NCI-H345 treated with DMSO at 0.1 percent for 48 hours (cell line): ENCODE measurements at regions not wholly inside any gene's neighbourhood (a gene's known extent, or its start where the extent isn't known, plus 50 kb on each side); places are given as distances from the start of the nearest gene placed in this dataset.
"Not testable (repeated sequence)": the region's sequence is repeated elsewhere in the genome, so short reads cannot be mapped to it uniquely, and the experiment has no call there.

Experiments
- DNase-seq: peaks from one replicate; lab custom pipeline; 2025; ENCODE audit not compliant: unreplicated experiment; lab: John Stamatoyannopoulos, UW

DNA sequence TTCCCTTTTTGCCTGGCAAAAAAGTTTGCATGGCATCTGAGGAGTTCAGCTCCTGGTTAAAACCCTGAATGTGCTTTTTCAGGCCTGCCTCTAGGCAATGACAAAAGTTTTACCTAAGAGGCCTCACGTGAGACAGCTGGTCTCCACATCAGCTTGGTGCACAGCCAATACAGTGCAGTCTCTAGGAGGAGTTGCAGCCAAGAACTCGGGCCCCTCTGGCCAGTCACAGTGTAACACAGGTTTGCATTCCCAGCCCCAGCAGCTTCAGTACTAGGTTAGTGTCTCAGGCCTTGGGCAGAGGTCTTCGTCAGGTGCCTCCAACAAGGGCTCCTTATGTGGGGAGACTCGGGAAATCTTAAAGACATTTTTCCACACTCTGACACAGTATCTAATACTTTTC lies 771.7 kb downstream of the SORCS1 start:
- no peak for DNase-seq

DNA sequence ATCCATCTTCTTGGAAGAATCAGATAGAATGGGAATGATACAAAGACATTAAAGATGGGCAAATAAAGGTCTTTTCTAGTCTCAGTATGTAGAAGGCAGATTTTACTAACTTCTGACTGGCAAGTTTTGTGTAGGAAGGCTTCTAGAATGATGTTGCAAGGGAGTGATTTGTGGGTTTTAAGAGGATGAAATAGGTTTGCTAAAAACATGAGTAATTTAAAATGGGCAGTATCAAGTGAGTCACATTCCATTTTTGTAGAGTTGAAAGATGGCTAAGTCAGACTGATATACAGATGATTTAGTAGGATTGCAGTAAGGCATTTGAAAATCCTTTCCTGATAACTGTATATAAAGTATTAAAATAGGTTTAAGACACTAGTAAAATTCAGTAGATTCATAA lies 777.4 kb downstream of the SORCS1 start:
- no peak for DNase-seq

DNA sequence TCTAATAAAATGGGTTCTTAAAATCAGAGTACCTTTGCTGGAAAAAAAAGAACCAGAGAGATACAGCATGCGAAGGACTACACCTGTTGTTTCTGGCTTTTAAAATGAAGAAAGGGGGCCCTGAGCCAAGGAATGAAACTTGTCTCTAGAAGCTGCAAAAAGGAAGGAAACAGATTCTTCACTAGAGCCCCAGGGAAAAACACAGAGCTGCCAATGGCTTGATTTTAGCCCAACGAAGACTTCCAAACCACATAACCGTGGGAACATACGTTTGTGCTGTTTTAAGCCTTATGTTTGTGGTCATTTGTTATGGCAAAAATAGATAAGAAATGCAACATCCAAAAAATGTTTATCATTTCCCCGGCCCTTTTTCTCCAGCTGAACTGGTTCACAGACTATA lies 780.0 kb downstream of the SORCS1 start:
- DNase-seq = no peak

DNA sequence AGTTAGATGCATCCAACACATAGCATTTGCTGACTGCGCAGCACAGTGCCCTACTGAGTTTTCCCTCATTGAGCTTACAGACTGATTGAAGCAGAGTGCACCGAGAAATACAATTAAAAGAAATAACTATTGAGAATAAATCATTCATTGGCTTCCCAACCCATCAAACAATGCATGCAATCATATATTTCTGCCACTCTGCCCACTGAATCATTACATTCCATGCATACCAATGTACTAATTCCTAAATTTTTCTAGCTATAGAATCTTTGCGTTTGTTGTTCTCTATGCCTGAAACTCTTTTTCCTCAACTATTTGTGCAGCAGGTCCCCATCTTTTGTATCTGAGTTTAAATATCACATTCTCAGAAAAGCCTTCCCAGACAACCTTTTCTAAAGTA lies 783.8 kb downstream of the SORCS1 start:
- no peak for DNase-seq

DNA sequence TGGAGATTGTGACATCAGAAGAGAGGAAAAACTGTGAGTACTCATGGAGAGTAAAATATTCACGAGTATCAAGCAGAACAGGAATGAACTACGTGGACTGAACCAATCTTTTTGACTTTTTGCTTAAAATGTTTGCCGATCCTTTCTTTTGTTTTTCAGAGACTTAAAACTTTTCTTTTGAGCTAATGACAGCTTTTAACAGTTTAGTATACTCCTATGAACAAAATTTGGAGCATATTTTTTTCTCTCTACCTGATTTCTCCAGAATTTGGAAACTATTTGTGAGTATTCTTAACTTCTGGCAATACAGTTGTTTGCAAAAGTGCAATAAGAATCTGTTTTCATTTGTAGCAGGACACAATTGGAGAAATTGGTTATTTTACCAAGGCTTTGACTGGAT lies 786.3 kb downstream of the SORCS1 start:
- DNase-seq = no peak

DNA sequence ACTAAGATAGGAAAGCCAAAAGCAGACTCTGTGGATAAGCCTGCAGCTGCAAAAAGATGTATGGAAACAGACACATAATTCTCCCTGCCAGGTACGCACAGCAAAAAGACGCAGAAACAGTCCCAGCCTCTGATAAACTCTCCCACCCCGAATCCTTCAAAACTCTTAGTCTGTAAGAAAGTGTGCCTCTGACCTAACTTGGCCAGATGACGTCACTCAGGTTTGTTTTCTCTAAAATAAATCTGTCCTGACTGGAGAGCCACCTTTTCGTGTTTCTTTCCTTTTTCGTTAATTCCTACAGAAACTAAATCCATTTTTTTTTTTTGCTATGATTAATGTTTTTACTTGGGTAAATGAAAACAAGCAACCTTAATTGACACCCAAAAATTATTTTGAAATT lies 793.8 kb downstream of the SORCS1 start:
- DNase-seq = no peak

DNA sequence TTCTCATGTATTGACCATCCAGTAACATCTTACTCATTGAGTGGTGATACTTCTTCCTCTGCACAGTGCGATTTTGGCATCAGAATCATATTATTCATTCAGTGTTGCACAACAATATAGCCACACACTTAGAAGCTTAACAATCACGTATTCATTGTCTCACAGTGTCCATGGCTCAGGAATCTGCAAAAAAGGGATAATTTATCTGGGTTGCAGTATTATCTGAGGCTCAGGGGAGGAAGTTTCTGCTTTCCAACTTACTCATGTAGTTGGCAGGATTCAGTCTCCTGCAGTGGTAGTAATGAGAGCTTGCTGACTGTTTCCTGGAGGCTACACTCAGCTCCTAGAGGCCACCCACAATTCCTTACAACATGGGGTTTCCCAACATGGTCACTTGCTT lies 803.6 kb downstream of the SORCS1 start:
- DNase-seq = no peak

DNA sequence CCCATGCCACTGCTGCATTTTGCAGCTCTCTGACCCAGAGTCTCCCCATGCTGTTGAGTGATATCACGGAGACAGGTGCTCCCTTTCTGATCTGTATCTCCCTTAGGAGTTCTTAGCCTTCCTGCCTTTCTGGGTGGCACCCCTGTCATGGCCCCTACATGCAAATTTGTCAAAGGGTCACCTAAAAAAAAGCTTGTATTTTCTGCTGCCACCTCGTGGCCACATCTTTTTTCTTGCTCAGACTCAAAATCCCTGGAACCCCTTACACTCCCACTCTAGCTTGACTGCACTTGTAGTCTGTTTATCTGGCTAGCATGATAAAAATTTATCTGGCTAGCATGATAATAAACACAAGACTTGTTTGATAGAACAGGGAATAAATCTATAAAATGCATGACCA lies 809.1 kb downstream of the SORCS1 start:
- no peak for DNase-seq

DNA sequence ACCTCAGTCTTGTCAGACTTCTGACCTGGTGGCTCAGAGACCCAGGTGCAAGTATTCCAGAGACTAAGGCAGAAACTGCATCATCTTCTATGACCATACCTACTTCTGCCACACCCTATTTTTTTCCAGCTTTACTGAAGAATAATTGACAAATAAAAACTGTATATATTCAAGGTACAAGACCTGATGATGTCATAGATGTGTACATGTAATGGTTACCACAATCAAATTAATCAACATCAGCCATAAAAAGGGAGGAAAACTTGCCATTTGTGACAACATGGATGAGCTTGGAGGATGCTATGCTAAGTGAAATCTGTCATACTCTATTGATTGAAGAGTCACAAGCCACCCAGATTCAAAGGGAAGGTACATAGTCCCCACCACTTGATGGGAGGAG lies 815.6 kb downstream of the SORCS1 start:
- no peak for DNase-seq

DNA sequence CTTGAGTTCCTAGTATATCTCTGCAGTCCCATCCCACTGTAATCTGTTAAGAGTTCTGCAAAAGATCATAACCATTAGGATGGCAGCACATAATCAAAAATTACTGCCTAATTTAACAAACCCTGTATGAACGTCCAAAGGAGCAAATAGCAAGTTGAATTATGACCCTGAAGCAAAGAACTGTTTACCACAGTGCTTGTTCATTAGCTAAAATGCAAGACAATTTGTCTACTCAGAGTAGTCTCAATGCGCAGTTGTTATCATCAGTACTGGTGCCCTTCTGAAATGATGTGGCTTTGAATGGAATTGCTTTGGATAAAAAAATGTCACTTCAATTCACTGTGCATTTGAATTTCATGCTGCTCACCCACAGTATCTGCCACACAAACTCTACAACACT lies 817.0 kb downstream of the SORCS1 start:
- DNase-seq = no peak

DNA sequence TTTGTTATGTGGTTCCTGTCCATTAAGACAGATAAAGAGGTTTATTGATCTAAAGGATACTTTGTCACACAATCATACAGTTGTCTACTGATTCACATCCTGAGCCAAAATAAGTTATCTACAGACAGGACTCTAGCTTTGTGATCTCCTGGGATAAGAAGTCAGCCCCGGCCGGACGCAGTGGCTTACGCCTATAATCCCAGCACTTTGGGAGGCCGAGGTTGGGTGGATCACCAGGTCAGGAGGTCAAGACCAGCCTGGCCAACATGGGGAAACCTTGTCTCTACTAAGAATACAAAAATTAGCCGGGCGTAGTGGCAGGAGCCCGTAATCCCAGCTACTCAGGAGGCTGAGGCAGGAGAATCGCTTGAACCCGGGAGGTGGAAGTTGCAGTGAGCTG lies 821.0 kb downstream of the SORCS1 start:
- DNase-seq = not testable (repeated sequence)

DNA sequence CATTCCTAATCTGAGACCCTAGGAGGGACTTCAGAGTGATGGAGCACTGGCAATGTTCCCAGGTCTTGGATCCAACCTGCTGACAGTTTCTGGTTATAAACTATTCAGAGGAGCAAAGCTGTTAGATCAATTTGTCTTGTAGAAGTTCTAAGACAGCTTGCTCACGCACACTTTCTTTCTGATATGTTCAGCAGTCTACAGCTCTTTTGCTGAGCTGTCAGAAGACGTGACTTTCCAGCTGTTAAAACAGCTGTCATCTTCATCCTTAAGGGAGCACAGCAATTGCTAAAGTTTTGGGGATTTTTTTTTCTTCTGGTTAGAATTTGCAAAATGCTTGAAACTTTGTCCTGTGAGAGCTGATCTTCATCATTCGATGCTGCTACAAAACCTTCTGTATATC lies 823.1 kb downstream of the SORCS1 start:
- no peak for DNase-seq

DNA sequence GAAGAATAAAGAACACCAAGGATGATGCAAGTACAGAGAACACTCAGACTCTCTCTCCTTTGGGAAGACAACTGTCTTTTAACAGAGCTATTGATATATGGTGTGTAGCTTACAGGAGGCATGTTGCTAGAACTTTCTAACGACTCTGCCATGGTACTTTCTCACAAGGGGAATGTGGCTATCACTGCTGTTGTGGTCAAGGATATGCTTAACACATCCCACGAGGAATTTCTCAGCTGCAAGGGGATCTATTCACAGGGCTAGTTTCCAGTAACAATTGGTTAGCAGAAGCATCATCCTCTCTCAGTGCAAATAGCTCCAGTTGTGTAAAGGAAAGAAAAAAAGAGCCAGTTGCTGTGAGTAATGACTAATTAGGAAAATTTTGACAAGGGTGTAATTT lies 826.0 kb downstream of the SORCS1 start:
- no peak for DNase-seq

DNA sequence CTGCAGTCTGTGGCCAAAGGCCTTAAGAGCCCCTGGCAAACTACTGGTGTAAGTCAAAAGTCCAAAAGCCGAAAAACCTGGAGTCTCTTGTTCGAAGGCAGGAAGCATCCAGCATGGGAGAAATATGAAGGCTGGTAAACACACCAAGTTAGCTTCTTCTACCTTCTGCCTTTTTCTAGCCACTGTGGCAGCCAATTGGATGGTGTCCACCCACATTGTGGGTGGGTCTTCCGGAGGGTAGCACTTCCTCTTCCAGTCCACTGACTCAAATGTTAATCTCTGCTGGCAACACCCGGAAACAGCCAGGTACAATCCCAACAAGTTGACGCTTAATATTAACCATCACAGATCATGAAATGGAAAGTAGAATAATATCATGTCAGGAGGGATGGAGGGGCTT lies 827.6 kb downstream of the SORCS1 start:
- DNase-seq = no peak

DNA sequence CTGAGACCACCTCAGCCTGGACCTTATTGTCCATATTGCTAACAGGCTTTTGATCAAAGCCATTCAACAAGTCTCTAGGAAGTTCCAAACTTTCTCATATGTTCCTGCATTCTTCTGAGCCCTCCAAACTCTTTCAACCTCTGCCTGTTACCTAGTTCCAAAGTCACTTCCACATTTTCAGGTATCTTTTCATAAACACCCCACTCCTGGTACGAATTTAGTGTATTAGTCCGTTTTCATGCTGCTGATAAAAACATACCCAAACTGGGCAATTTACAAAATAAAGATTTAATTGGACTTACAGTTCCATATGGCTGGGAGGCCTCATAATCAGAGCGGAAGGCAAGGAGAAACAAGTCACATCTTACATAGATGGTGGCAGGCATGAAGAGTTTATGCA lies 836.8 kb downstream of the SORCS1 start:
- no peak for DNase-seq

DNA sequence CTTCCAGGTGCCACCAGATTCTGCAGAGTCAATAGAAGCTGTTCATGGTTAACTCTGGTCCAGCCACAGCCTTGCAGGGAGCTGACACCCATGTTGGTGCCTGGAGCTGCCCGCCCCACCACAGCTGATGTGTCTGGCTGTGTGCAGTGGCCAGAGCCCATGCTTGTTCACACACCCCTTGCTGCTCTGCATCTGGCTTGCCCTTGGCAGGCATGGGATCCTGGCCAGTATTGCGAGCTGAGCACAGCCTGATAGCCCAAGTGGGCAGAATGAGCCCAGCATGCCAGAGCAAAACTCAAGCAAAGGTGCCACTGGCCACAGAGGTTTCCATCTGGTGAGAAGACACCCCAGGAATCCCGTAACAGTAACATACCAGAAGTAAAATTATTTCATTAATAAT lies 843.6 kb downstream of the SORCS1 start:
- DNase-seq = no peak

DNA sequence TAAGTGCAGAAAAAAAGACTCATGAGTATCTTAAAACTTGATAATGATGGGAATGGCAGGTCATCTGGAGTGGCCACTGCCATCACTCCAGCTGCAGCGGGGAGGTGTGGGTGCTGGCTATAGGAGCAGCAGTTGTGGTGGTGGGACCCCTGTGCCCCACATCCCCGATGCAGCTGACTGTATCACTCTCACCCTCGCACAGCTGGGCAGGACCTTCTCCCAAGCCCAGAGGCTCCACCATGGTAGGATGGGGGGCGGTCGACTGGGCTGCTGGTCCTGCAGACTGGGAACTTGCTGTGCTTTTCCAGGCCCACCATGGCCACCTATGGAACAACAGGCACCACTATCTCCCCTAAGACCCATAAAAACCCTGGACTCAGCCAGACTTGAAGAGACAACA lies 844.4 kb downstream of the SORCS1 start:
- DNase-seq = no peak

DNA sequence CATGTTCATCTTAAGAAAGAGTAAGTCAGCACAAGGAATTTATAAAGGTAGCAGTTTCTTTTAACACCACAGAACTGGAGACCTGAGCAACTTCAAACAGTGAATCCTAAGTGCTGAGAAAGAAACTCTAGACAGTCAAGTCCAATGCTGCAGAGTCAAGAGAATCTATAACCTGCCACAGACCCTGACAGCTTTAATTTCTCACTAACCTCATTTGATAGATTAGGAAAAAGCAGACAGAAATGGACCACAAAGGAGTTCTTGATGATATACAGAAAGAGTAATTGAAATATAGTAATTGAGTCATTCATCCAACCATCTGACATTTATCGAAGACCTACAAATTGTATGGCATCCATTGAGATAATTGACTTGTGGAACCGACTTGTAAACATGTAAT lies 847.0 kb downstream of the SORCS1 start:
- DNase-seq = no peak

DNA sequence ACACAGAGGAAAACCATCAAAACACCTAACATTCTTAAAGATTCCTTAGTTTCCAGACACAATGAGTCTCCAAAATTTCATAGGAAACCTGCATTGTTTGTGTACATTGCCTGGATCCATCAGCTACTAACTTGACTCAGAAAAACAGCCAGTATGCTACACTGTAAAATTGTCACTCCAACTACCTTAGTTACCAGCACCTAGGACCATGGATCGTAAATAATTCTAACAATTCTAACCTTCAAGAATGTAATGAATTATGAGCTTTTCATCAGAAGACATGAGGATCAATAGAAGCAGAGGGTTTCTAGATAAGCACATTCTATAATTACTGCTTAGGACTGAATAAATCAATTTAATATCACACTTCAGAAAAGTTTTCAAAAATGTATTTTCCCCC lies 851.5 kb downstream of the SORCS1 start:
- no peak for DNase-seq

DNA sequence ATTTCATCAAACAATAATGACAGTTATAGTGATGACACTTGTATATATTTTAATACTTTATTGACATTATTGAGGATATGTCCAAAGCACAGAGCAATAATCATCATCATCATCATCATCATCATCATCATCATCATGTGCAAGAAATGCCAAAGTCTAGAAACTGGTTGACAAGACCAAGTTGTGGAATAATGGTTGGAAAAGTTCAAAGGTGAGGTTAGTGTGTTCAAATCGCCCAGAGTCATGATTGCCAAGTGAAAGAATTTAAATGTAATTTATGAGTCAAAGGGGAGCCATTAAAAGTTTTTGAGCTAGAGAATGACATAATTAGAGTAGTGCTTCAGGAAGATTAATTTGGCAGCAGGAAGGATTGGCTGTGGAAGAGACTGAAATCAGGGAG lies 852.4 kb downstream of the SORCS1 start:
- no peak for DNase-seq

DNA sequence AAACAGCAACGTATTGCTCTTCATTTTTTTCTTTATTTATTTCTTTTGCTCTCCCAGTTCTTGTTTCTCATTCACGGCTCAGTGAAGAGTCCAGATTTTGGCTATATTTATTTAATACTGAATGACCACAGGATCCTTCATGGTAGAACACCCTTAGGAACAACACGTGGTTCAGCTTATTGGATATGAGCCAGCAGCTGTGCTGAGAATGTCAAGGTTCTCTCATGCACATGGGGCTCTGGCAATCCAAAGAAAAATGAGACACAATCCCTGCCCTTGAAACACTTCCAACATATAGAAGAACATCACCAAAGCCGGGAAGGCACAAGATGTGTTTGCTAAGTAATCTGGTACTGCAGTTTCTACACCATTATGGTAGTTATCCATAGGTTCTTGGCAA lies 852.9 kb downstream of the SORCS1 start:
- no peak for DNase-seq

DNA sequence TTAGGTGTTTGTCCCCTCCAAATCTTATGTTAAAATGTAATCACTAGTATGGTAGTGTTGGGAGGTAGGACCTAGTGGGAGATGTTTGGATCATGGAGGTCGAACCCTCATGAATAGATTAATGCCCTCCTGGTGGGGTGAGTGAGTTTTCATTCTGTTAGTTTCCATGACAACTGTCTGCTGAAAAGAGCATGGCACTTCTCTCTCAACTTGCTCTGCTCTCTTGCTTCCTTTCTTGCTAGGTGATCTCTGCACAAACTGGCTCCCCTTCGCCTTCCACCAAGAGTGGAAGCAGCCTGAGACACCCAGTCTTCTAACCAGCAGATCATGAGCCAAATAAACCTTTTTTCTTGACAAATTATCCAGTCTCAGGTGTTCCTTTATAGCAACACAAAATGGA lies 853.9 kb downstream of the SORCS1 start:
- no peak for DNase-seq

DNA sequence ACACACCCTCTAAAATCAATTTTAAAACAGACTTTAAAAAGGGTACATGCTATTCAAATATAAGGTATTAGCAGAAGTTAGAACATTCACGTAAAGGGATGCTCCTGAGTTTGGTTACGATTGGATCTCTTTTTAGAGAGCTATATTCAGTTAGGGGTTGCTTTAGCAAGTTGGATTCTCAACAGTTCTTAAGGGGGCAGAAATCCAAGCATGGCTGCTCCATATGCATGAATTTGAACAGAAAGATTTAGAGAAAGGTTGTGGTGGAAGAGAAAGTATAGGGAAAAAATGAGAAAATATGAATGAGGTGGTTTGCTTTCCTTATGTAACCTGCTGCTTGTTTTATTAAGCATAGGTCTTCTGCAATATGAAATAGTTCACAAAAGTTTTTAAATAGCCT lies 855.1 kb downstream of the SORCS1 start:
- DNase-seq = no peak

DNA sequence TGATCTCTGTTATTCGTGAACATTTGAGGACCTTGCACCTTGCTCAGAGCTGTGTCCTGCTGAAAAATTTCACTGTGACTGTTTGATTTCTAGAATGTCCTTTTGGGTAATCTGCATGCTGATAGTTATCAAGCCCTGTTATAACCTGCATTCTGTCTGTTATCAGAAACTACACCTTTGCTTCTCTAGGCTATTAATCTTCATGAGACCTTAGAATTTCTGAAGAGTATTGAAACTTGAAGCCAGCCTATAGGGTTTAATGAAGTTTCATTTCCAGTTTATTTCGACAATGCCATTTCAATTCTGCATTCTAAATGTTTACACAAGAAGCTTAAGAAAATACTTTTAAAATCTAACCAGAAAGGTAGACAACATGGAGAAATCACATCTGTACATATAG lies 856.2 kb downstream of the SORCS1 start:
- DNase-seq = no peak
